ENCODE measurements at regions not wholly inside any gene's neighbourhood (a gene's known extent, or its start where the extent isn't known, plus 50 kb on each side); places are given as distances from the start of the nearest gene placed in this dataset.

GRCh38 chr20:40970218-40970617, 58.4 kb upstream of the TOP1 start:
- TF ChIP-seq CTCF (IDR thresholded peaks at IDR 0.05; ENCODE audit: extremely low read depth, insufficient read depth, missing control alignments) = no peak
- in situ Hi-C loops (cut with MboI; ENCODE audit: low pct_unique_long_range_greater_than_20kb, low sequenced_read_pairs, unreplicated experiment) = loop anchor here (5.0 to 10.0 kb wide), 2 partner anchors 125 to 362 kb away; no protein-coding TSS in a partner anchor
- DNase-seq (ENCODE audit: low spot score) = no peak

- no peak for TF ChIP-seq CTCF (IDR thresholded peaks at IDR 0.05; ENCODE audit: extremely low read depth, insufficient read depth, missing control alignments)
- no peak for DNase-seq (ENCODE audit: low spot score)
- in situ Hi-C loops (cut with MboI; ENCODE audit: low pct_unique_long_range_greater_than_20kb, low sequenced_read_pairs, unreplicated experiment) = loop anchor here (10.0 kb wide), 1 partner anchor 118 kb away; no protein-coding TSS in a partner anchor
Measured at GRCh38 chr20:40977218-40977617, 51.4 kb upstream of the TOP1 start.

GRCh38 chr20:40978761-40979160, 49.9 kb upstream of the TOP1 start:
- TF ChIP-seq CTCF (IDR thresholded peaks at IDR 0.05; ENCODE audit: extremely low read depth, insufficient read depth, missing control alignments) = no peak
- in situ Hi-C loops (cut with MboI; ENCODE audit: low pct_unique_long_range_greater_than_20kb, low sequenced_read_pairs, unreplicated experiment) = loop anchor here (10.0 kb wide), 1 partner anchor 116 kb away; no protein-coding TSS in a partner anchor
- DNase-seq (ENCODE audit: low spot score) = no peak
